Prostate gland (tissue), 2 donors: ENCODE measurements at regions not wholly inside any gene's neighbourhood (a gene's known extent, or its start where the extent isn't known, plus 50 kb on each side); places are given as distances from the start of the nearest gene placed in this dataset.

ENCODE experiments used
- DNase-seq: peaks from one replicate; pipeline ENCODE4 v3.0.0-alpha.2; 2019; ENCODE audit warnings: low spot score
- H3K27ac ChIP-seq, 2 donors: fragments of 200-600 bp; sonication (generic); 2 replicates each; pipeline ENCODE4 v1.5.1; 2017 to 2019
- H3K27me3 ChIP-seq: fragments of 200-600 bp; sonication (generic); replicated peaks from 2 replicates; pipeline ENCODE4 v1.5.1; 2019; ENCODE audit not compliant: insufficient read depth
- H3K36me3 ChIP-seq, 2 donors: fragments of 200-600 bp; sonication (generic); 1 replicate in 1 of 2; 2 replicates in 1 of 2; pipeline versions ENCODE4 v1.5.1 to v1.8.1; 2017 to 2019
- H3K4me1 ChIP-seq: fragments of 200-600 bp; sonication (generic); replicated peaks from 2 replicates; pipeline ENCODE4 v1.5.1; 2019
- H3K4me3 ChIP-seq, 2 donors: fragments of 200-600 bp; sonication (generic); 2 replicates each; pipeline ENCODE4 v1.5.1; 2017 to 2019
- H3K9me3 ChIP-seq: fragments of 200-600 bp; sonication (generic); 2 replicates; pipeline ENCODE4 v1.5.1; 2017
- POLR2A ChIP-seq: fragments of 450-650 bp; IDR thresholded peaks from one replicate; pipeline ENCODE4 v1.6.1; 2016; ENCODE audit warnings: antibody characterized with exemption, mild to moderate bottlenecking
- POLR2AphosphoS5 ChIP-seq: sonication (generic); formaldehyde crosslinking; IDR thresholded peaks from one replicate; pipeline ENCODE4 v1.6.1; 2017; ENCODE audit warnings: antibody characterized with exemption
- WGBS: methylation state at CpG from one replicate; pipeline ENCODE4 v1.1.5; 2018; 5-methylcytosine and 5-hydroxymethylcytosine counted together
- intact Hi-C: fragments of 100-400 bp; cut with DNase I; formaldehyde crosslinking; loops from one replicate; pipeline ENCODE4 v1.14.2; 2022
- TF ChIP-seq, protein P1 (sequence below), 4 experiments: fragments of 200-600 bp in 2 of 4; fragments of 450-650 bp in 2 of 4; sonication (generic) in 2 of 4; IDR thresholded peaks; 1 replicate in 3 of 4; 2 replicates in 1 of 4; pipeline ENCODE4 v1.5.1; 2016 to 2019; ENCODE audit warnings: antibody characterized with exemption in 4 of 4, mild to moderate bottlenecking in 2 of 4, moderate library complexity in 2 of 4

DNA sequence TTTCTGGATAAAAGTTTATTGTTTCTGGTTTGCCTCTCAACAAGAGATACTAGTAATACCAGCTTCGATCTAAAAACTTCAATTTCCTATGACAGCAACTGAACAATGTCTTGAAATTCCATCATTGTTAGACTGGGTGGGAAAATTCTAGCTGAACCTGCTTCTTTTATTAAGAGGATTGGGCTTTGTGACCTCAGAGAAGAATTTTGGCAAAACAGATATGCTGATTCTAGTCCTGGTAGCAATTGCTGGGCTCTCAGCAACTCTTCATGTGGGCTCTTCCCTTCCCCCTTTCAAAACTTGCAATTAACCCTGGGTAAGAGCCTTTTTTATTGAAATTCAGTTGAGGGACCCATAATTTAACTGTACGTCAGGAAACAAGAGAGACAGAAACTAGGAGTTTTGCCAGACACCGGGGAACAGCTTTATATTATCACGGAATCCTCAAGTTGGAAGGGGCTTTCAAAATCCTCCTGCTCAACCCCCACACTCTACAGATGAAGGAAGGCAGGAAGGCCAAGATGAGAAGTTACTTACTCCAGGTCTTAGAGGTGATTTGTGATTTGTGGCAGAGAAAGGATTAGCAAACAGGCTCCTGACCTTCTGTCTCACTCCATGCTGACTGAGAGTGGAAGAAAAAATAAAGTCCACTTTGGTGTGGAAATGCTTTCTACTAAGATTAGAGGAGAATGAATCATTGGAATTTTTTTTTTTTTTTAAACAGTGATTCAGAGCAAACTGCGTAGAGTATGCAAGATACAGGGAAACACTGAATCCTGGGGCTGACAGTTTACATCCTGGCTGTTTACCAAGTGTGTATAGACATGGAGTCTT lies 239.0 kb upstream of the ATP2B1 start:
- no peaks in the 10 kb centered on the region for H3K36me3 ChIP-seq
- 18% methylated on average over 5 of the region's 5 CpGs for WGBS
- DNase-seq = no peak
- peaks cover 3% of the 10 kb centered on the region for H3K4me1 ChIP-seq
- H3K9me3 ChIP-seq = no peaks in the 10 kb centered on the region
- H3K4me3 ChIP-seq = no peak overlapping the region
- TF ChIP-seq POLR2A (no peak), POLR2AphosphoS5 (no peak)
- TF ChIP-seq, protein P1, sequence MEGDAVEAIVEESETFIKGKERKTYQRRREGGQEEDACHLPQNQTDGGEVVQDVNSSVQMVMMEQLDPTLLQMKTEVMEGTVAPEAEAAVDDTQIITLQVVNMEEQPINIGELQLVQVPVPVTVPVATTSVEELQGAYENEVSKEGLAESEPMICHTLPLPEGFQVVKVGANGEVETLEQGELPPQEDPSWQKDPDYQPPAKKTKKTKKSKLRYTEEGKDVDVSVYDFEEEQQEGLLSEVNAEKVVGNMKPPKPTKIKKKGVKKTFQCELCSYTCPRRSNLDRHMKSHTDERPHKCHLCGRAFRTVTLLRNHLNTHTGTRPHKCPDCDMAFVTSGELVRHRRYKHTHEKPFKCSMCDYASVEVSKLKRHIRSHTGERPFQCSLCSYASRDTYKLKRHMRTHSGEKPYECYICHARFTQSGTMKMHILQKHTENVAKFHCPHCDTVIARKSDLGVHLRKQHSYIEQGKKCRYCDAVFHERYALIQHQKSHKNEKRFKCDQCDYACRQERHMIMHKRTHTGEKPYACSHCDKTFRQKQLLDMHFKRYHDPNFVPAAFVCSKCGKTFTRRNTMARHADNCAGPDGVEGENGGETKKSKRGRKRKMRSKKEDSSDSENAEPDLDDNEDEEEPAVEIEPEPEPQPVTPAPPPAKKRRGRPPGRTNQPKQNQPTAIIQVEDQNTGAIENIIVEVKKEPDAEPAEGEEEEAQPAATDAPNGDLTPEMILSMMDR (IDR thresholded peaks at IDR 0.05) = no peak
- peak overlapping the region in 1 of 2 donors; percentile 24 for H3K27ac ChIP-seq
- no peaks in the 10 kb centered on the region for H3K27me3 ChIP-seq
- intact Hi-C loops = no loop called here

DNA sequence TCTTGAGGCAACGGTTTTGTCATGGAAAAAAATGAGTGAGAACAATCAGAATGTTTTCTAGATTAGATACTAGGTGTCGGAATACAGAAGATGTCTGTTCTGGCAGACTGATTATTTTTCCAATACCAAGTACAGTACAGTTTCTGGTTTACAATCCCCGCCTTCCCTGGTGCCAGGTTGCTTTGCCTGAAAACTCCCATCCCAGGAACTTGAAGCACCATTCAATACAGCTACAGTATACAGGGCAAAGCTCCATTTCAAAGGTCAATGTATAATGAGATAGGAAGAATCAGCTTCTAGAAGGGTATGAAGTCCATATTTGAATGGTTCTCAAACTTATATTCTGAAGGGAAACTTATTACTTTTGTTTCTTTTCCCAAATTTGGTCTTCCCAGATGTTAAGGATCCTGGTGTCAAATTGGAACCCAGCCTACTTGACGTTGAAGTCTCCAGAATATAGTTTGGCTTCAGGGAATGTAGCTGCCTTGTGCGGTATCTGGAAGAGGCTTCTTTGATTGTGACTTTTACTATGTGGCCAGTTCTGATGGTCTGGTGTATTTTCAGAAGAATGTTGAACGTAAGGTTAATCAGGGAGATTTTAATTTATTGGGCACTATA lies 238.0 kb upstream of the ATP2B1 start:
- H3K4me3 ChIP-seq = no peak overlapping the region
- 85% methylated on average over 6 of the region's 6 CpGs for WGBS
- no peak for DNase-seq
- H3K27ac ChIP-seq = no peak overlapping the region
- H3K36me3 ChIP-seq = no peaks in the 10 kb centered on the region
- no peaks in the 10 kb centered on the region for H3K27me3 ChIP-seq
- H3K4me1 ChIP-seq = peaks cover 3% of the 10 kb centered on the region
- H3K9me3 ChIP-seq = no peaks in the 10 kb centered on the region
- TF ChIP-seq, protein P1 (IDR thresholded peaks at IDR 0.05) = no peak
- TF ChIP-seq POLR2AphosphoS5 = no peak
- no peak for TF ChIP-seq POLR2A
- intact Hi-C loops = no loop called here

DNA sequence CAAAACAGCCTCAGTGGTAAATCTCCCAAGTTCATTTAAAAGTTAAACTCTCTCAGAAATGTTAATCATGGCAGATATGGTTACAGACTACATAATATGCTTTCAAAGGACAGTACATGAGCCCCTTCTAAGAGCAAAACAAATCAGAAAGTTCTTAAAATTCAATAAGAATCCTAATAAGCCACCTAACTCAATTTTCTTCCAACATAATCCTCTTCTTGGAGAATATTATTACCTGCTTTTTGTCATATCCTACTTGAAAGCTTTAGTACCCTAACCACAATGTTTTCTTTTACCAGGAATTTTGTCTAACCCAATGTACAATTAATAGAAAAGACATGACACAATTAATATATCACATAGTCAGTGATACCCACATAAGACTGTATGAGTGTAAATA lies 236.5 kb upstream of the ATP2B1 start:
- TF ChIP-seq POLR2A (no peak), POLR2AphosphoS5 (no peak)
- TF ChIP-seq, protein P1 (IDR thresholded peaks at IDR 0.05) = no peak
- intact Hi-C loops = no loop called here

DNA sequence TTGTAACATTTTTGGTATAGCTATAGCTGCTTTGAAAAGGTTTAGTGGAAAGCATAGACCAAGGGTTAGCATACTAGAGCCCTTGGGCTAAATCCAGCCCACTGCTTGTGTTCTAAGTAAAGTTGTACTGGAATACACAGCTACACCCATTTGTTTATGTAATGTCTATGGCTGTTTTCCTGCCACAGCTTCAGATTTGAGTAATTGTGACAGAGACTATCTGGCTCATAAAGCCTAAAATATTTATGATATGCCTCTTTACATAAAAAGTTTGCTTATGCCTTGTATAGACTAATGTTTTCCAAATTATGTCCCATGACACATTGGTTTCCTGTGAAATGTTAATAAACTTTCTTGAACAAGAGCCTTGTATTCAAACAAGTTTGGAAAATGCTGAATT lies 234.8 kb upstream of the ATP2B1 start:
- DNase-seq = no peak
- intact Hi-C loops = no loop called here
- Histone ChIP-seq H3K27me3 (no peaks in the 10 kb centered on the region), H3K4me1 (no peaks in the 10 kb centered on the region), H3K9me3 (no peaks in the 10 kb centered on the region), H3K36me3 (no peaks in the 10 kb centered on the region), H3K27ac (no peak overlapping the region), H3K4me3 (no peak overlapping the region)
- TF ChIP-seq POLR2AphosphoS5 (no peak), POLR2A (no peak)
- TF ChIP-seq, protein P1 (IDR thresholded peaks at IDR 0.05) = no peak

More for the DNA sequence above, 236.5 kb upstream of the ATP2B1 start:
- Histone ChIP-seq H3K27me3 (no peaks in the 10 kb centered on the region), H3K36me3 (no peaks in the 10 kb centered on the region), H3K9me3 (no peaks in the 10 kb centered on the region), H3K27ac (no peak overlapping the region), H3K4me1 (peaks cover 3% of the 10 kb centered on the region), H3K4me3 (no peak overlapping the region)
- DNase-seq = no peak

DNA sequence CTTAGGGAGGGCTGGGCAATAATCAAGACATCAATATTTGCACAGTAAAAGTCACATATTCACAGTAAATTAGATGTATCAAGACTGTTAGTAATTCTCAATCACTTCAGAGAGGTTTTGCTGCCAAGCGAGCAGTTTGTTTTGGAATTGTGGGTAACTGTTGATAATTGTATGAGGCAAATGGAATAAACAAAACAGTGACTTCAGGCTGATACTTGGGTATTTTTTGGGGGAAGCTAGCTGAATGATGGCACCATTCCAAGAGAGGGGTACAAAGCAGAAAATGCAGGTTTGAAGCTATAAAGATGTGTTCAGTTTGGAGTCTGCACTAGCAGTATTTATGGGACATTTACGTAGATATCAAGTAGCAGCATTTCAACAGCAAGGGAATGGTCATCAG lies 232.8 kb upstream of the ATP2B1 start:
- no peak overlapping the region for H3K4me3 ChIP-seq
- H3K27ac ChIP-seq = no peak overlapping the region
- no peaks in the 10 kb centered on the region for H3K4me1 ChIP-seq
- H3K9me3 ChIP-seq = no peaks in the 10 kb centered on the region
- no peaks in the 10 kb centered on the region for H3K27me3 ChIP-seq
- 91% methylated on average over 2 of the region's 2 CpGs for WGBS
- intact Hi-C loops = no loop called here
- no peaks in the 10 kb centered on the region for H3K36me3 ChIP-seq
- no peak for TF ChIP-seq POLR2AphosphoS5
- TF ChIP-seq, protein P1 (IDR thresholded peaks at IDR 0.05) = no peak
- DNase-seq = no peak
